HG02759 (cell line): ENCODE measurements at regions not wholly inside any gene's neighbourhood (a gene's known extent, or its start where the extent isn't known, plus 50 kb on each side); places are given as distances from the start of the nearest gene placed in this dataset.

ENCODE experiments used
- ATAC-seq: cut with Tn5 transposase; IDR thresholded peaks from one replicate; pipeline ENCODE4 v1.9.1; 2021; ENCODE audit warnings: mild to moderate bottlenecking, moderate library complexity; ENCODE audit not compliant: unreplicated experiment

DNA sequence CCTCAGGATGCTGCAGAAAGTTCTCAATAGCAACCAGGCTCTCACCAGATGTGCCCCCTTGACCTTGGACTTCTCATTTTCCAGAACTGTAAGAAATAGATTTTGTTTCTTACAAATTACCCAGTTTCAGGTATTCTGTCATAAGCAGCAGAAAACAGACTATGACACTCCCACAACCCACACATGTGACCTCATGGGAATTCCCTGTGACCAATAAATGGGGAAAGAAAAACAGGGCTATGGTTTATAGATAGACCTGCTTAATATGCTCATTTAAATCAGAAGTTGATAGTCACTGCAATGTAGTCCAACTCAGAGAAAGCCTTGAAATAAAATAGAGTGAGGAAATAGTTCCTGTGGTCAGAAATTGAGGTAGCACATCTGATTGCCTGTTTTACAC, 380.9 kb upstream of the PTBP2 start:
- no peak for ATAC-seq

GRCh38 chr1:96346719-96347118, 374.9 kb upstream of the PTBP2 start:
- no peak for ATAC-seq

- no peak for ATAC-seq
Measured at GRCh38 chr1:96349896-96350295, 371.7 kb upstream of the PTBP2 start.

- ATAC-seq, result no peak
Measured at GRCh38 chr1:96352733-96353132, 368.9 kb upstream of the PTBP2 start.

DNA sequence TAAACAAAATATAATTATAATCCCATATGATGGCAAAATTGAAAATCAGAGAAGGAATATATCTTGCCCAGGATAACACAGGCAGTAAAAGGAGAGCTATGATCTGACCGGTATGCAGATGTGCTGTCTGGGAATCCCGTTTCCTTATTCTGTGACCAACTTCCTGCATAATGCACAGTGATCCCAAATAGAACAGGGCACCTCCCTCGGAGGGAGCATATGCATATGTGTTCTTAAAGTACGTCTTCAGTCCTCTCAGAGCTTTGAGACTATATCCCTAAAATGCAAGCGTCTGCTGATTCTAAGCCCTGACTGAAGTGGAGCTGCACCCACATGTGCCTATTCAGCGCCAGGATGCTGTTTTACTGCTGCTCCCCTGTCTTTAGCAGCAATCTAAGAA, 366.1 kb upstream of the PTBP2 start:
- ATAC-seq, result no peak

GRCh38 chr1:96355961-96356360, 365.6 kb upstream of the PTBP2 start:
- no peak for ATAC-seq

DNA sequence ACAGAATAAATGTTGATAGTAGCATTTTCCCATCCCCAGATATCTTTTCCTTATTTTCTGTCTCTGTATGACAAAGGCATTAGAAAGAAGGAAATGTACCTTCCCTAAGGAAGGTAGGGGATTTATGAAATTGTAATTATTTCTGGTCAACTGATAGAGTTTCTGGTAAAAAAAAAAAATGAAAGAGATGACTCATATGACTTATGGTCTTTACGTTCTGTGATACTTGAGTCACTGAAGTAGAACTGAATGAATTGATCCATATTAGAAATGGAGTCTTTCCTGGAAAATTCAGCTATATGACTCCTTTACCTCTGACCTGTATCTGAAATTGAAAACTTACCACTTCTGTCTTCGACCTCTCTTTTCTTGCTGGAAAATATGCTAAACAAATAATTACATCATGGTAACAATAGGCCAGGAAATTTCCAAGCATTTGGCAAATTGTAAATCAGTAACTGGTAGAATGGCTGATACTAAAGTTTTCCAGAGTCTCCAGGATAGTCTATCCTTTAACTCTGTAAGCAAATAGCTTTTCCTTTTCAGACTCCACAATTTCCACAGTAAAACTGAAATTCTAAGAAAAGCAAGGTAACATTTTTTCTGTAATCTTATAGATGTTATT, 364.3 kb upstream of the PTBP2 start:
- ATAC-seq, result no peak

DNA sequence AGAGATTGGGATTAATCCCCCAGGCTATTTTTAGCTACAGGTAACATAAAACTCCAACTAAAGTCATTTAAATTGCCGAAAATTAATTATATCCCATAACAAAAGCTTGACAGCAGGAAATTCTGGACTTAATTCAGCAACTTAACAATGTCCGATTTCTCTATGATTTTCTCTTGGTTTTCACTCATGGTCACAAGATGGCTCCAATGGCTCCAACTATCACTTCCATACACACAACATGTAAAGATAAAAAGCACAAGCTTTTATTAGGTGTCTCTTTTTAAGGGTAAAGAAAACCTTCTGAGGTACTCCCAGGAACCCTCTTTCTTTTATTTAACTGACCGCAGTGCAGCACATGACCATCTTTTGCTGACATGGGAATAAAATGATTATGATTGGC, 363.5 kb upstream of the PTBP2 start:
- no peak for ATAC-seq

- ATAC-seq, result no peak
Measured at GRCh38 chr1:96360036-96360795, 361.4 kb upstream of the PTBP2 start.

- no peak for ATAC-seq
Measured at GRCh38 chr1:96361271-96361856, 360.2 kb upstream of the PTBP2 start.

- no peak for ATAC-seq
Measured at GRCh38 chr1:96361961-96362360, 359.6 kb upstream of the PTBP2 start.

DNA sequence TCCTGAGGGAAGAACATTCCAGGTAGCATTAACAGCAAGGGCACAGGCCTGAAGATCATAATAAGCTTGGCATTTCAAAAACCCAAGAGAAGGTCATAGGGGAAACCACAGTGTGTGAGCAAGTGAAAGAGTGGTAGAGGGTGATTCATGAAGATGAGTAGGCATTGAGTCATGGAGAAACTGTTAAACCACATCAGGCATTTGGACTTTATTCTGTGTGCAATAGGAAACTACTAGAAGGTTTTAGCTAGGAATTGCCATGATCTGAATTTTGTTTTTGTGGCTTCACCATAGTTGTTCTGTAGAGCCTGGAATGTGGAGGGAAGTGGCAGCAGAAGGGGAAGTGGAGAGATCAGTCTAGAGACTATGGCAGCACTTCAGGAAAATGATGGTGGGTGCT, 359.0 kb upstream of the PTBP2 start:
- peak; percentile 81 for ATAC-seq

GRCh38 chr1:96363826-96364225, 357.8 kb upstream of the PTBP2 start:
- no peak for ATAC-seq

DNA sequence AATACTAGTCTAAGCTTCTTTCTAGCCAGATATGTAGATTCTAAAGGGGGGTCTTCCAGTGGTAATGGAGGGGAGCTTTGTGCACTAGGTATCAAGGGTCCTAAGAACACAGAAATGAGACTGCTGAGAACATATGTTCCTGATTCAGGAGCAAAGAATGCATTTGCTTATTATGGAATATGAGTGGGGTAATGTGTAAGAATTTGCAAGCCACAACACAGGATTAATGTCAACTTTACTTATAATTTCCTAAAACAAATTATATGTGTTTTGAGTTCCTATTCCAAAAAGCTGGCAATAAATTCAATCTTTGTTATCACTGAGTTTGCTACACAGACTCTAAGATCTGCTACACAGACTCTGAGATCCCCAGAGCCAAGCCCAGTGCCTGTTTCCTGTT, 357.0 kb upstream of the PTBP2 start:
- no peak for ATAC-seq

GRCh38 chr1:96365076-96365475, 356.5 kb upstream of the PTBP2 start:
- ATAC-seq, result no peak

- ATAC-seq, result no peak
Measured at GRCh38 chr1:96365596-96366390, 355.8 kb upstream of the PTBP2 start.

GRCh38 chr1:96366516-96366915, 355.1 kb upstream of the PTBP2 start:
- ATAC-seq, result no peak

DNA sequence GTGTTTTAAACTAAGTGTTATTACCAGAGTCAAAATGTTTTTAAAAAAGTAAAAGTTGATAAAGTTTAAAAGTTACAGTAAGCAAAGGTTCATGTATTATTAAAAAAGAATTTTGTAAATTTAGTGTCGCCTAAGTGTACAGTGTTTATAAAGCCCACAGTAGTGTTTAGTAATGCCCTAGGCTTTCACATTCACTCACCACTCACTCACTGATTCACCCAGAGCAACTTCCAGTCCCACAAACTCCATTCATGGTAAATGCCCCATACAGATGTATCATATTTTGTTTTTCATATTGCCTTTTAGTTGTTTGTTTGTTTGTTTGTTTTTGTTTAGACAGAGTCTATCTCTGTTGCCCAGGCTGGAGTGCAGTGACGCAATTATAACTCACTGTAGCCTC, 353.8 kb upstream of the PTBP2 start:
- no peak for ATAC-seq

- ATAC-seq, result no peak
Measured at GRCh38 chr1:96370757-96371156, 350.8 kb upstream of the PTBP2 start.

- no peak for ATAC-seq
Measured at GRCh38 chr1:96372881-96373280, 348.7 kb upstream of the PTBP2 start.

DNA sequence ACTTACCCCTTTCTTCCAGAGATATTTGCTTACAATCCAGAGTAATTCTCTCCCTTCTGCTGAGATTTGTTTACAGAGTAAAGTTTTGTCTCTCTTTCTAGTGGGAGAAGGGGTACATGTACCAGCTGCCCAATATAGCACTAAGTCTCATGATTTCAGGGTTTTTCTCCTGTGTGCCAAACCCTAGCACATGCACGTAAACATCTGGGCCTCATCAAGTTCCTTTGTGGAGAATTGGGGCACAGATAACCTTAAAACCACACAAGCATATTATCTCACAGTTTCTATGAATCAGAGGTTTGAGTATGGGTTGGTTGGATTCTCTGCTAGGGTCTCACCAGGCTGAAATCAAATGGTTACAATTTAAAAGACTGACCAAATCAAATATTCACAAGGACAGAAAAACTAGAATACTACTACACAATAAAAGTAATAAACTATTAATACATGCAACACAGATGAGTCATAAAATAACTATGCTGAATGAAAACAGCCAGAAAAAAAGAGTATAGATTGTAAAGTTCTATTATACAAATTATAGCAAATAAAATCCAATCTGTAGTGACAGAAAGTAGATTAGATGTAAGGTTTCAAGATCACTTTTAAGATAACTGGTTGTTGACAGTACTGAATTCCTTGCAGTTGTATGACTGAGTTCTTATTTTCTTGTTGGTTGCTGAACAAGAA, 347.4 kb upstream of the PTBP2 start:
- no peak for ATAC-seq
